GM06990 (cell line): ENCODE measurements at regions not wholly inside any gene's neighbourhood (a gene's known extent, or its start where the extent isn't known, plus 50 kb on each side); places are given as distances from the start of the nearest gene placed in this dataset.

Experiments
- DNase-seq: peaks from one replicate; pipeline ENCODE4 v3.0.0-alpha.2; 2011; ENCODE audit not compliant: insufficient read length; ENCODE audit errors: extremely low read depth
- H3K27me3 ChIP-seq: replicated peaks from 2 replicates; pipeline ENCODE4 v1.6.0; 2011; ENCODE audit warnings: low read length; ENCODE audit not compliant: control insufficient read depth, insufficient read depth
- H3K36me3 ChIP-seq: 2 replicates; pipeline ENCODE4 v1.5.1; 2011; ENCODE audit warnings: low read length; ENCODE audit not compliant: control insufficient read depth, insufficient read depth
- H3K4me3 ChIP-seq: replicated peaks from 2 replicates; pipeline ENCODE4 v1.5.1; 2011; ENCODE audit warnings: low read depth, mild to moderate bottlenecking, control low read depth, low read length
- TF ChIP-seq, protein P1 (sequence below): IDR thresholded peaks from 2 replicates; pipeline ENCODE4 v1.5.1; 2011; ENCODE audit warnings: low read length, control low read depth, mild to moderate bottlenecking, inconsistent platforms; ENCODE audit not compliant: insufficient read depth, poor library complexity, severe bottlenecking

DNA sequence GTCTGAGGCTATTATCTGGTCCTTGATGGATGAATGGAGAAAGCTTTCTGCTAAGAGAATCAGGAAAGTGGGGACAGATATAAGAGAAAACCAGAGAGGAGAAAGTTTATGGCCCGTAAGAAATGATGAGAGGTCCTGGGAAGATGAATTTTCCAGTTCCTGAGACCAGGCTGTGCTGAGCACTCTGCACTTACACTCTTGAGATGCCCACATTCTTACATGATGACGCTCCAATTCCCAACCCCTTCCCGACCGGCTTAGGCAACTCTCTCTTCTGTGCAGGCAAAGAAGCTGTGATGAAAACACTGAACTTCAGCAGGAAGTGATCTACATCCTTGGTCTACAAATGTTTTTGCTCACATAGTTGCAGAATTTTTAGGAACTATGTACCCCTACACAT lies 417.0 kb downstream of the ARHGEF28 start:
- no peaks in the 10 kb centered on the region for H3K27me3 ChIP-seq
- H3K4me3 ChIP-seq = no peak overlapping the region
- TF ChIP-seq, protein P1, sequence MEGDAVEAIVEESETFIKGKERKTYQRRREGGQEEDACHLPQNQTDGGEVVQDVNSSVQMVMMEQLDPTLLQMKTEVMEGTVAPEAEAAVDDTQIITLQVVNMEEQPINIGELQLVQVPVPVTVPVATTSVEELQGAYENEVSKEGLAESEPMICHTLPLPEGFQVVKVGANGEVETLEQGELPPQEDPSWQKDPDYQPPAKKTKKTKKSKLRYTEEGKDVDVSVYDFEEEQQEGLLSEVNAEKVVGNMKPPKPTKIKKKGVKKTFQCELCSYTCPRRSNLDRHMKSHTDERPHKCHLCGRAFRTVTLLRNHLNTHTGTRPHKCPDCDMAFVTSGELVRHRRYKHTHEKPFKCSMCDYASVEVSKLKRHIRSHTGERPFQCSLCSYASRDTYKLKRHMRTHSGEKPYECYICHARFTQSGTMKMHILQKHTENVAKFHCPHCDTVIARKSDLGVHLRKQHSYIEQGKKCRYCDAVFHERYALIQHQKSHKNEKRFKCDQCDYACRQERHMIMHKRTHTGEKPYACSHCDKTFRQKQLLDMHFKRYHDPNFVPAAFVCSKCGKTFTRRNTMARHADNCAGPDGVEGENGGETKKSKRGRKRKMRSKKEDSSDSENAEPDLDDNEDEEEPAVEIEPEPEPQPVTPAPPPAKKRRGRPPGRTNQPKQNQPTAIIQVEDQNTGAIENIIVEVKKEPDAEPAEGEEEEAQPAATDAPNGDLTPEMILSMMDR = no peak
- H3K36me3 ChIP-seq = no peaks in the 10 kb centered on the region
- DNase-seq = no peak

DNA sequence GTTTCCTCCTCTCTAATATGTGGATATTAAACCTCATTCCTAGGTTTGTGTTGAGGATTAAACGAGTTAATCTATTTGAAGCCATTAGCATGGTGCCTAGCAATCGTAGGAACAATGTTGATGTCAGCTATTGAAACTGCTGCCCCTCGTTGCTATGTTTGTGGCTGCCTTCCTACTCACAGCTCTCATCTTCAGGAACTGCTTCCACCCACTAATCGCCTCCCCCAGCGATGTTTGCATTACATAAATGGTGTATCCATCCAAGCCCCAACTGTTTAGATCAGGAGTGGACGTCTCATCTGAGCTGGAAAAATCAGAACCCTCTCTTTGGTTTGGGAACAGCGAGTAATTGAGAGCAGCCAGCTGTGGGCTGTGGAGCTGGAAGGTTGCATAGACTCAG lies 416.6 kb downstream of the ARHGEF28 start:
- Histone ChIP-seq H3K27me3 (no peaks in the 10 kb centered on the region), H3K36me3 (no peaks in the 10 kb centered on the region), H3K4me3 (no peak overlapping the region)
- TF ChIP-seq, protein P1 = no peak
- no peak for DNase-seq

DNA sequence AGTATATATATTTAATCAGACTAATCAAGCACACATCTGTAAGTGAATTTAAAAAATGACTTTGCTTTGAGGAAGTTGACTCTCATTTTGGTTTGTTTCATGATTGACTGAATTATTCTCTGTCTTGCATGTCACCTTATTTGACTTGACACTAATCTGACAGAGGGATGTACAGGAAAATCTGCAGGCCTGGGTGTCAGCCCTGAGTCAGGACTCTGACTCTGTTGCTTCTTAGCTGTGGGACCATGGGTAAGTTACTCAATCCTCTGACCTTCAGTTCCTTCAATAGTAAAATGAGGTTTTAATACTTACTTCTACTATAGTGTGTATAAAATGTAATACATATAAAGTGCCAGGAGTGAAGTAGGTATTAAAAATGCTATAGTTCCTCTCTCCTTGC lies 415.9 kb downstream of the ARHGEF28 start:
- Histone ChIP-seq H3K4me3 (no peak overlapping the region), H3K27me3 (no peaks in the 10 kb centered on the region), H3K36me3 (no peaks in the 10 kb centered on the region)
- no peak for DNase-seq
- TF ChIP-seq, protein P1 = no peak

DNA sequence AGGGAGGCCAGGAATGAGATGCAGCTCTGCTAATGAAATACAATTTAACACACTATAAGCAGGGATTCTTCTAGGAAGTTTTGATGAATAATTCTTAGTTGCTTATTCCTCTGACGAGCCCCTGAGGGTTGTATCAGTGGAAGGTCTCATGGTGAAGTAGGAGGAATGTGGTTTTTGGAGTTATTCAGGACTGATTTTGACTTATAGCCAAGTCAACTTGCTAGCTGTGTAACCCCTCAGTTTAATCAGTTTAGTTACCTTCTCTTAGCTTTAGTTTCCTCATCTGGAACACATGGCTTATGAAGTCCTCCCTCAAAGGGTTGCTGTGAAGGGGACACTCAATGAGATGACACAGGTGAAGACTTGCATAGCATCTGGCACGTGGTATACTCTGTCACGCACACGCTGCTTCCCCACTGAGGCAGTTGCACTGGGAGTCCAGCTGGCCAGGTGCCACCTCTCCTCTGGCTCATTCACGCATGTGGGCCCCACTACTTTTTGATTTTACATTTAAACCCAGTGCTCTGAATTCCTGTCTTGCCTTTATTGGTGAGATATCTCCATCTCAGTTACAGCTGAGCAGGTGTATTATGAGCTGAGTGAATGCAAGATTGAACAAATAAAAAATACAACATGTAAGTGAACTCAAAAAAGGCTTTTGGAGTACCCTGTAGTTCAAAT lies 415.0 kb downstream of the ARHGEF28 start:
- DNase-seq = no peak
- H3K27me3 ChIP-seq = no peaks in the 10 kb centered on the region
- TF ChIP-seq, protein P1 = no peak

DNA sequence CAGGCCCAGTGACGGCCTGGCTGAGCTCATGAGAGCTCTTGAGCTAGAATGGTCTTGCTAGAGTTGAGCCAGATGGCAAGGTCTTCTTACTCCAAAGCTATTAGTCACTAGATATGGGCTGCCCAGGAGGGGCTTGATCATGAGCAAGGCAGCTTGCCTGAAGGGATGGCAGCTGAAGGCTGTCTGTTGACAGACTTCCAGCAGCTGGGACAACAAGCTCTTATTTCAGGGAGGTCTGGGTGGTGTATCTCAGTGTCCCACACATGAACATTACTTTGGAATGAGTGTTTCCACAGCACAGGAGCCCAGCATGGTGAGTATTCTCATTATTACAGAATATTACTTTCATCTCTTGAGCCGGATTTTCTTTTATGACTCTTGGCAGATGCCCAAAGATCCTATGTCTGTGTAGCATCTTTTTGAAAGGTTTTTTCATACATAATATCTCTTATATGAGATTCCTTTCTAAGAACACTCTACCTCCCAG lies 414.1 kb downstream of the ARHGEF28 start:
- DNase-seq = no peak

More for the DNA sequence above, 415.0 kb downstream of the ARHGEF28 start:
- no peaks in the 10 kb centered on the region for H3K36me3 ChIP-seq
- no peak overlapping the region for H3K4me3 ChIP-seq

More for the DNA sequence above, 414.1 kb downstream of the ARHGEF28 start:
- Histone ChIP-seq H3K36me3 (no peaks in the 10 kb centered on the region), H3K4me3 (no peak overlapping the region), H3K27me3 (no peaks in the 10 kb centered on the region)
- TF ChIP-seq, protein P1 = no peak
